IMR-90 (cell line): ENCODE measurements at regions not wholly inside any gene's neighbourhood (a gene's known extent, or its start where the extent isn't known, plus 50 kb on each side); places are given as distances from the start of the nearest gene placed in this dataset.

Experiments
- ATAC-seq: fragments of 200-7000 bp; cut with Tn5 transposase; 2 replicates; pipeline ENCODE4 v1.9.1; 2020; ENCODE audit warnings: low read depth, mild to moderate bottlenecking, moderate library complexity
- BruUV-seq: library from RNA; stranded (reverse); fragments of 400-500 nt; replicated peaks from 2 replicates; lab custom pipeline; 2021; lab: Mats Ljungman, UMichigan
- CTCF ChIA-PET: fragments of 300-600 bp; formaldehyde crosslinking; extraction: SDS; loops from one replicate; lab custom pipeline; 2021; ENCODE audit warnings: antibody characterized with exemption; lab: Yijun Ruan, JAX
- POLR2A ChIA-PET: fragments of 300-600 bp; sonication (Branson Sonifier 250); formaldehyde crosslinking; loops from one replicate; lab custom pipeline; 2022; ENCODE audit warnings: antibody characterized with exemption; ENCODE audit not compliant: unreplicated experiment; lab: Charles Lee
- DNase-seq: peaks from one replicate; pipeline ENCODE4 v3.0.0; 2013
- H2AFZ ChIP-seq: replicated peaks from 2 replicates; pipeline ENCODE3; 2013; ENCODE audit warnings: low read length, mild to moderate bottlenecking; ENCODE audit not compliant: poor library complexity
- H2AK5ac ChIP-seq: 2 replicates; pipeline ENCODE4 v1.6.1; 2013; ENCODE audit warnings: low read depth, low read length, inconsistent platforms
- H2AK9ac ChIP-seq: replicated peaks from 2 replicates; pipeline ENCODE3; 2013; ENCODE audit warnings: mild to moderate bottlenecking, low read depth, low read length, moderate library complexity; ENCODE audit not compliant: poor library complexity
- H2BK120ac ChIP-seq: 2 replicates; pipeline ENCODE4 v1.6.1; 2013; ENCODE audit warnings: low read depth, low read length, inconsistent platforms
- H2BK15ac ChIP-seq: 3 replicates; pipeline ENCODE4 v1.6.1; 2013; ENCODE audit warnings: low read depth, low read length, inconsistent platforms
- H2BK20ac ChIP-seq: 2 replicates; pipeline ENCODE4 v1.6.1; 2013; ENCODE audit warnings: low read depth, mild to moderate bottlenecking, inconsistent platforms, low read length, moderate library complexity
- H2BK5ac ChIP-seq: 2 replicates; pipeline ENCODE4 v1.6.1; 2013; ENCODE audit warnings: mild to moderate bottlenecking, low read depth, low read length, inconsistent platforms; ENCODE audit not compliant: poor library complexity, severe bottlenecking
- H3K14ac ChIP-seq: replicated peaks from 2 replicates; pipeline ENCODE4 v1.6.1; 2013; ENCODE audit warnings: low read depth, low read length, inconsistent platforms
- H3K18ac ChIP-seq: 2 replicates; pipeline ENCODE4 v1.6.1; 2013; ENCODE audit warnings: low read depth, low read length, control low read depth
- H3K23ac ChIP-seq: 2 replicates; pipeline ENCODE4 v1.6.1; 2013; ENCODE audit warnings: low read depth, low read length, inconsistent platforms
- H3K27ac ChIP-seq: 2 replicates; pipeline ENCODE4 v1.5.1; 2013; ENCODE audit warnings: mild to moderate bottlenecking, control low read depth, low read length; ENCODE audit not compliant: insufficient read depth
- H3K27me3 ChIP-seq: 2 replicates; pipeline ENCODE4 v1.6.1; 2013; ENCODE audit warnings: low read length; ENCODE audit not compliant: control insufficient read depth, insufficient read depth
- H3K36me3 ChIP-seq: 2 replicates; pipeline ENCODE4 v1.6.1; 2013; ENCODE audit warnings: low read length, mixed read lengths; ENCODE audit not compliant: control insufficient read depth, insufficient read depth
- H3K4ac ChIP-seq: 2 replicates; pipeline ENCODE4 v1.6.1; 2013; ENCODE audit warnings: low read depth, low read length, inconsistent platforms
- H3K4me1 ChIP-seq: 2 replicates; pipeline ENCODE4 v1.6.1; 2013; ENCODE audit warnings: low read length, mixed read lengths; ENCODE audit not compliant: control insufficient read depth, insufficient read depth
- H3K4me2 ChIP-seq: 2 replicates; pipeline ENCODE4 v1.6.1; 2013; ENCODE audit warnings: low read depth, mild to moderate bottlenecking, control low read depth, low read length, moderate library complexity
- H3K4me3 ChIP-seq: 2 replicates; pipeline ENCODE4 v1.5.1; 2013; ENCODE audit warnings: low read depth, mild to moderate bottlenecking, control low read depth, low read length, moderate library complexity; ENCODE audit not compliant: insufficient read depth
- H3K56ac ChIP-seq: 2 replicates; pipeline ENCODE4 v1.6.1; 2013; ENCODE audit warnings: low read length, inconsistent platforms; ENCODE audit not compliant: insufficient read depth; ENCODE audit errors: extremely low read depth
- H3K79me1 ChIP-seq, 2 experiments: 2 replicates each; pipeline ENCODE4 v1.6.1; 2013; ENCODE audit warnings: low read length in 2 of 2, inconsistent platforms in 1 of 2, low read depth in 1 of 2
- H3K9ac ChIP-seq: 2 replicates; pipeline ENCODE4 v1.6.1; 2013; ENCODE audit warnings: low read depth, low read length, control low read depth
- H3K9me1 ChIP-seq: 2 replicates; pipeline ENCODE4 v1.6.1; 2013; ENCODE audit warnings: low read length, inconsistent platforms; ENCODE audit not compliant: insufficient read depth
- H3K9me3 ChIP-seq: 2 replicates; pipeline ENCODE4 v1.6.1; 2013; ENCODE audit warnings: low read length; ENCODE audit not compliant: control insufficient read depth, insufficient read depth
- H4K20me1 ChIP-seq: 2 replicates; pipeline ENCODE4 v1.6.1; 2013; ENCODE audit warnings: low read length, inconsistent platforms; ENCODE audit not compliant: insufficient read depth
- H4K5ac ChIP-seq: 2 replicates; pipeline ENCODE4 v1.6.1; 2013; ENCODE audit warnings: mild to moderate bottlenecking, low read depth, low read length, control low read depth
- H4K8ac ChIP-seq, 2 experiments: 2 replicates each; pipeline ENCODE4 v1.6.1; 2013; ENCODE audit warnings: low read depth in 2 of 2, low read length in 2 of 2, control low read depth in 1 of 2, inconsistent platforms in 1 of 2
- H4K91ac ChIP-seq: 2 replicates; pipeline ENCODE4 v1.6.1; 2013; ENCODE audit warnings: low read depth, low read length, inconsistent platforms; ENCODE audit not compliant: insufficient read depth
- CEBPB ChIP-seq: IDR thresholded peaks from 2 replicates; pipeline ENCODE4 v1.6.1; 2012; ENCODE audit warnings: low read depth, low read length, improper control_type of control experiment
- FOS ChIP-seq: fragments of 150-350 bp; IDR thresholded peaks from 2 replicates; pipeline ENCODE4 v1.6.1; 2016; ENCODE audit warnings: low read depth, low read length
- MAFK ChIP-seq: IDR thresholded peaks from 2 replicates; pipeline ENCODE4 v1.6.1; 2012; ENCODE audit warnings: low read depth, low read length, improper control_type of control experiment
- RAD21 ChIP-seq: IDR thresholded peaks from 2 replicates; pipeline ENCODE4 v1.6.1; 2012; ENCODE audit warnings: low read length, improper control_type of control experiment
- WGBS, 2 experiments: methylation state at CpG; one replicate each; pipeline versions ENCODE4 v1.1.5 to v1.1.7; 2013; ENCODE audit warnings: missing lambda C conversion rate in 2 of 2; ENCODE audit not compliant: insufficient read length in 1 of 2; ENCODE audit errors: extremely low coverage in 2 of 2; 5-methylcytosine and 5-hydroxymethylcytosine counted together
- dilution Hi-C: fragments of 300-500 bp; cut with HindIII; formaldehyde crosslinking; loops from one replicate; pipeline ENCODE4 v1.14.3; 2018; ENCODE audit warnings: low sequenced_read_pairs; ENCODE audit not compliant: unreplicated experiment
- in situ Hi-C: fragments of 300-500 bp; cut with MboI; formaldehyde crosslinking; loops from 3 replicates; pipeline ENCODE4 v1.14.3; 2019; ENCODE audit warnings: low sequenced_read_pairs, inconsistent platforms, mixed read lengths
- intact Hi-C: fragments of 100-400 bp; cut with micrococcal nuclease; formaldehyde crosslinking; loops from 2 replicates; pipeline ENCODE4 v1.10.0; 2022

GRCh38 chr4:152126238-152126637 is 365.4 kb upstream of the GATB start:
- Histone ChIP-seq H3K9ac (no peak overlapping the region), H2BK20ac (no peak overlapping the region), H3K4me1 (no peaks in the 10 kb centered on the region), H2AFZ (no peak overlapping the region), H4K5ac (no peak overlapping the region), H3K4ac (no peak overlapping the region), H3K23ac (no peak overlapping the region), H4K20me1 (no peaks in the 10 kb centered on the region), H3K4me3 (no peak overlapping the region), H3K18ac (no peak overlapping the region), H4K8ac (no peak overlapping the region), H3K4me2 (no peak overlapping the region), H3K27ac (no peak overlapping the region), H3K9me1 (no peaks in the 10 kb centered on the region), H2BK15ac (no peak overlapping the region), H2AK5ac (no peak overlapping the region), H2BK120ac (no peak overlapping the region), H4K91ac (no peak overlapping the region), H3K36me3 (no peaks in the 10 kb centered on the region), H3K14ac (no peak overlapping the region), H3K27me3 (no peaks in the 10 kb centered on the region; the same call in 1 of the 2 replicates), H3K9me3 (no peaks in the 10 kb centered on the region), H3K56ac (no peak overlapping the region), H3K79me1 (no peaks in the 10 kb centered on the region), H2AK9ac (no peak overlapping the region), H2BK5ac (no peak overlapping the region)
- BruUV-seq: no TSS peak
- no CpG with 5 or more reads among the region's 2 CpGs for WGBS, 2 experiments
- dilution Hi-C loops: no loop called here
- ATAC-seq (no peak), DNase-seq (no peak)
- POLR2A ChIA-PET: no interaction called here
- intact Hi-C loops: no loop called here
- CTCF ChIA-PET: no interaction called here
- in situ Hi-C loops: no loop called here
- TF ChIP-seq FOS (no peak), RAD21 (no peak), CEBPB (no peak), MAFK (no peak)
